Gastroesophageal sphincter (tissue), 4 donors: ENCODE measurements at regions not wholly inside any gene's neighbourhood (a gene's known extent, or its start where the extent isn't known, plus 50 kb on each side); places are given as distances from the start of the nearest gene placed in this dataset.

Experiments used
- ATAC-seq: fragments of 150-250 bp; one replicate; pipeline ENCODE4 v1.9.1; 2016; ENCODE audit warnings: mild to moderate bottlenecking, moderate library complexity
- H3K27ac ChIP-seq, 4 donors: fragments of 200-600 bp; sonication (generic) in 3 of 4; 1 replicate in 3 of 4; 2 replicates in 1 of 4; pipeline ENCODE4 v1.5.1; 2016 to 2019
- H3K27me3 ChIP-seq: fragments of 200-600 bp; sonication (generic); one replicate; pipeline ENCODE4 v1.5.1; 2019
- H3K36me3 ChIP-seq, 2 donors: fragments of 200-600 bp; sonication (generic); one replicate each; pipeline ENCODE4 v1.5.1; 2019; ENCODE audit warnings: control low read depth in 1 of 2
- H3K4me1 ChIP-seq, 3 donors: fragments of 200-600 bp; sonication (generic); 1 replicate in 2 of 3; 2 replicates in 1 of 3; pipeline ENCODE4 v1.5.1; 2016 to 2019; ENCODE audit warnings: control low read depth in 2 of 3
- H3K4me3 ChIP-seq, 2 donors: fragments of 200-600 bp; sonication (generic); one replicate each; pipeline ENCODE4 v1.5.1; 2019; ENCODE audit warnings: mild to moderate bottlenecking in 1 of 2, moderate library complexity in 1 of 2
- H3K9me3 ChIP-seq, 3 donors: fragments of 200-600 bp; sonication (generic); one replicate each; pipeline ENCODE4 v1.5.1; 2017 to 2019; ENCODE audit warnings: control low read depth in 2 of 3
- EP300 ChIP-seq: sonication (generic); formaldehyde crosslinking; IDR thresholded peaks from one replicate; pipeline ENCODE4 v1.6.1; 2017; ENCODE audit warnings: antibody characterized with exemption, mild to moderate bottlenecking
- POLR2A ChIP-seq, 2 donors: fragments of 450-650 bp; IDR thresholded peaks; one replicate each; pipeline ENCODE4 v1.6.1; 2017; ENCODE audit warnings: antibody characterized with exemption in 2 of 2, mild to moderate bottlenecking in 2 of 2, moderate library complexity in 1 of 2
- POLR2AphosphoS5 ChIP-seq: sonication (generic); formaldehyde crosslinking; IDR thresholded peaks from one replicate; pipeline ENCODE4 v1.6.1; 2017; ENCODE audit warnings: antibody characterized with exemption
- WGBS, 2 donors: methylation state at CpG; one replicate each; pipeline ENCODE4 v1.1.5; 2018; ENCODE audit warnings: low coverage in 1 of 2; 5-methylcytosine and 5-hydroxymethylcytosine counted together
- TF ChIP-seq, protein P1 (sequence below), 4 experiments: fragments of 200-600 bp in 2 of 4; fragments of 450-650 bp in 2 of 4; sonication (generic) in 1 of 4; IDR thresholded peaks; one replicate each; pipeline ENCODE4 v1.5.1; 2017 to 2019; ENCODE audit warnings: antibody characterized with exemption in 4 of 4, mild to moderate bottlenecking in 2 of 4, moderate library complexity in 2 of 4

DNA sequence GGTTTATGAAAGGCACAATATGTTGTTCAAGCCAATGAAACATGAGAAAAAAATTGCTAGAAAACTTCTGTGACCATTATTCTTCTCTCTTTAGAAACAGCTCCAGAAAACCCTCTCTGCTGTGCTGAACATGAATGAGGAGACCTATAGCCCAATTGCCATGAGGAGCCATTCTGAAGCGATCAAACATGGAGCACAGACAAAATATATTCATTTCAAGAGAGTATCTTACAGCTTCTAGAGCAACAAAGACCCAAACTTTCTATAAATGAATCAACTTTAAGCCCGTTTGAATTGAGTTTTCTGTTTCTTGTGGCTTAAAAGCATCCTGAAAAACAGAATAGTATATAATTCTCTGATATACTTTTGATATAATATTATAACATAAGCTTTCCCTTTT, 83.4 kb upstream of the UCN3 start:
- TF ChIP-seq POLR2A (IDR thresholded peaks at IDR 0.05): no peak
- TF ChIP-seq, protein P1, sequence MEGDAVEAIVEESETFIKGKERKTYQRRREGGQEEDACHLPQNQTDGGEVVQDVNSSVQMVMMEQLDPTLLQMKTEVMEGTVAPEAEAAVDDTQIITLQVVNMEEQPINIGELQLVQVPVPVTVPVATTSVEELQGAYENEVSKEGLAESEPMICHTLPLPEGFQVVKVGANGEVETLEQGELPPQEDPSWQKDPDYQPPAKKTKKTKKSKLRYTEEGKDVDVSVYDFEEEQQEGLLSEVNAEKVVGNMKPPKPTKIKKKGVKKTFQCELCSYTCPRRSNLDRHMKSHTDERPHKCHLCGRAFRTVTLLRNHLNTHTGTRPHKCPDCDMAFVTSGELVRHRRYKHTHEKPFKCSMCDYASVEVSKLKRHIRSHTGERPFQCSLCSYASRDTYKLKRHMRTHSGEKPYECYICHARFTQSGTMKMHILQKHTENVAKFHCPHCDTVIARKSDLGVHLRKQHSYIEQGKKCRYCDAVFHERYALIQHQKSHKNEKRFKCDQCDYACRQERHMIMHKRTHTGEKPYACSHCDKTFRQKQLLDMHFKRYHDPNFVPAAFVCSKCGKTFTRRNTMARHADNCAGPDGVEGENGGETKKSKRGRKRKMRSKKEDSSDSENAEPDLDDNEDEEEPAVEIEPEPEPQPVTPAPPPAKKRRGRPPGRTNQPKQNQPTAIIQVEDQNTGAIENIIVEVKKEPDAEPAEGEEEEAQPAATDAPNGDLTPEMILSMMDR (IDR thresholded peaks at IDR 0.05): no peak
- no peak for TF ChIP-seq POLR2AphosphoS5
- no peak for TF ChIP-seq EP300
- Histone ChIP-seq H3K4me1 (no peaks in the 10 kb centered on the region), H3K27me3 (no peaks in the 10 kb centered on the region), H3K36me3 (no peaks in the 10 kb centered on the region), H3K4me3 (no peak overlapping the region), H3K27ac (no peak overlapping the region), H3K9me3 (no peaks in the 10 kb centered on the region)
- ATAC-seq: no peak
- WGBS, 2 donors: 54 to 57% methylated on average over 1 to 2 of the region's 2 CpGs

DNA sequence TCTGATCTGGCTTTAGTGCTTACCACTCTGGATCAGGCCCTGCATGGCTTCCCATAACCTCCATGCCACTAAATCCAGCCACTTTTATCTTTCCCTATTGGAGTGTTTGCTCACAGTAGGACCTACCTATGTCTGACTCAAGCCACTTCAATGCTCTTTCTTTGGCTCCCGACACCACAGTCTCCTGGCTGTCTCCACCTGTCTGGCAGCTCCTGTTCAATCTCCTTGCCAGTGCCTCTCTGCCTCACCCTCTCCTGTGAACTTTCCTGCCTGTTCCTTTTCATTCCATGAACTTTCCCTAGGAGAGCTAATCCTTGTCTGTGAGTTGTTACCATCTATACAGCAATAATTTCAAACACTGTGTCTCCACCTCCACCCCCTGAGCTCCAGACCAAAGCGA, 82.6 kb upstream of the UCN3 start:
- Histone ChIP-seq H3K4me3 (no peak overlapping the region), H3K27ac (no peak overlapping the region), H3K27me3 (no peaks in the 10 kb centered on the region), H3K9me3 (no peaks in the 10 kb centered on the region), H3K36me3 (no peaks in the 10 kb centered on the region), H3K4me1 (no peaks in the 10 kb centered on the region)
- TF ChIP-seq, protein P1 (IDR thresholded peaks at IDR 0.05): no peak
- no peak for TF ChIP-seq POLR2A (IDR thresholded peaks at IDR 0.05)
- no peak for TF ChIP-seq EP300
- no peak for TF ChIP-seq POLR2AphosphoS5
- WGBS, 2 donors: 78 to 80% methylated on average over 2 of the region's 2 CpGs
- ATAC-seq: no peak

DNA sequence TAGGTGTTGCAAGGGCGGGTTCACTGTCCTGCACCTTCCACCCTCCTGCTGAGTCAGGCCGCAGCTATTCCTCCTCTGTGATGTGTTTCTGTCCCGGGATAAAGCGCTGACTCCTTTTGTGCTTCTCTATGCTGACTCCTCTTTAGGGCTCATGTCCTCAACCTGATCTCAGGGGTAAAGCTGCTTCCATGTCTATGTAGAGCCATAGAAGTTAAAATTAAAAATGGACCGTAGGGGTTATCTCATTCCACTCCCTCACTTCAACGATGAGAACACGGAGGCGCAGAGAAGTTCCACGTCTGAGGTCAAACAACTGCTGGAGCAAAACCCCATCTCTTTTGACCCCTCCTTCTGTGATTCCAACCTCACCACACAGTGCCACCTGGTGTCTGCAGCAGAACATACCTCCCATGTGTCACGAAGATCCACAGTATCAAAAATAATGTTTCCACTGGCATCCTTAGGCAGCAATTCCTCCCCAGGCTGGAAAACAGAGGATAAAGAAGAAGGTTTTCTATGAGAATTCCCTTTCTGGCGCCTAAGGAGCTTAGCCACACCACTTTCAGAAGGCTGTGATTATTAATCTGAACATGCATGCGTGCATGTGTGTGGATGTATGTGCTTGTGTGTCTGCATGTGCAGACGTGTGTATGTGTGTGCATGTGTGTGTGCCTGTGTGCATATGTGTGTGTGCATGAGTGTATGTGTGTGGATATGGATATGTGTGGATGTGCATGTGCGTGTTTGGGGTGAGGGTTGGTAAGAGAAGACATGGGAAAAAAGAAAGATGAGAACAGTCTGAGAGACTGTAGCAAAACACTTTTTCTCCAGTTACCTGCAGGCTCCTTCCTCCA, 81.2 kb upstream of the UCN3 start:
- TF ChIP-seq, protein P1 (IDR thresholded peaks at IDR 0.05): peak; percentile 53 to 76 (median 72)
- TF ChIP-seq POLR2A (IDR thresholded peaks at IDR 0.05): no peak
- H3K27me3 ChIP-seq: no peaks in the 10 kb centered on the region
- 31 to 52% methylated on average over 7 to 11 of the region's 14 CpGs for WGBS, 2 donors
- no peaks in the 10 kb centered on the region for H3K36me3 ChIP-seq
- H3K27ac ChIP-seq: no peak overlapping the region
- no peak overlapping the region for H3K4me3 ChIP-seq
- ATAC-seq: peak; percentile 69
- H3K9me3 ChIP-seq: no peaks in the 10 kb centered on the region
- no peaks in the 10 kb centered on the region for H3K4me1 ChIP-seq

DNA sequence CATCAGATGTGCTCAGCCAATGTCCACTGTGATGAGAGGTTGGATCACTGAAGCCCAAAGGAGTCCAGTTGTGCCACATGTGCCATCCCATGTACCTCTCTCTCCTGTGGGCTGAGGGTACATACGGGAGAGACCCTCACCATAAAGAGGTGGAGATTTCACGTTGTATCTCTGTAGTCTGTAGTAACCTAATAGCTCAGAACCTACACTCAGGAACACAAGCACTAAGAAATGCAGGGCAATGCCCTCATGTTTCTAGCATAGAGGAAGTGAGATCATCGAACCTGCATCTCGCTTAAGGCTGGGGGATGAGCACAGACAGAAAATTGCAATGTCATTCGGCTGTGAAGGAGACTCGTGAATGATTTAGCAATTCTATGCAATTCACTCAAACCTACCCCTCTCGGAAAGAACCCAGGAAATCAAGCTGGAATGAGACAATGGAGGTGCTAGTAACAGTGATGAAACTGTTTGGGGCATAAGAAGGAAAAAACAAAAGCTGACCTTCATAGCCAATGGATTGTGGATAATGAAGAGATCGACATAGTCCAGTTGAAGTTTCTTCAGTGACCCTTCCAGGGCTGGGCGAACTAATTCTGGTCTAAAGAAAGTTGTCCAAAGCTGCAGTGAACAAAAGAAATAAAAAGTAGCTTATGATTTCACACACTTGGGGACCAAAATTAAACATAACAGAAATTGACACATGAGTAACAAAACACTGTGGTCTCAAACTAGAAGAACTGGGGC, 80.3 kb upstream of the UCN3 start:
- TF ChIP-seq, protein P1 (IDR thresholded peaks at IDR 0.05): no peak
- TF ChIP-seq POLR2A (IDR thresholded peaks at IDR 0.05): no peak
- no peak for TF ChIP-seq POLR2AphosphoS5
- no peak for TF ChIP-seq EP300
- H3K27ac ChIP-seq: no peak overlapping the region
- no peaks in the 10 kb centered on the region for H3K27me3 ChIP-seq
- H3K4me1 ChIP-seq: no peaks in the 10 kb centered on the region
- H3K36me3 ChIP-seq: no peaks in the 10 kb centered on the region
- no peak overlapping the region for H3K4me3 ChIP-seq
- 60 to 68% methylated on average over 7 to 9 of the region's 9 CpGs for WGBS, 2 donors
- H3K9me3 ChIP-seq: no peaks in the 10 kb centered on the region
- peak; percentile 43 for ATAC-seq

DNA sequence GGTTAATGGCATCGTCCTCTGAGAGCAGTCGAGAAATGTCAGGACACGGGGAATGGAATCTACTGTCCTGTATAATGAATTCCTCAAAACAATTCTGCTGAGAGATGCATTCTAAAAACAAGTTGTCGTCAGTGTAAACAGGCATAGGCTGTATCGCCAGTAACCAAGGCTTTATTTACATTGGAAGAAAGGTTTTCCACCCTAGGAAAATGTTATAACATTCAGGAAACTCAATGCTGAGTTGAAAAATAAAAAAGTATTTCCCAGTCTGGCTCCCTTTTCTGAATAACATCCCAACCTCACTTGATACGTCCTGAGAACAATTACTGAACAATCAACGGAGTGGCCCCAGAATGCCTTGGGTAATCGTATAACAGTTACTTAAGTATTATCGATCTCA, 79.6 kb upstream of the UCN3 start:
- no peak overlapping the region for H3K4me3 ChIP-seq
- H3K4me1 ChIP-seq: no peaks in the 10 kb centered on the region
- no peaks in the 10 kb centered on the region for H3K36me3 ChIP-seq
- no peaks in the 10 kb centered on the region for H3K27me3 ChIP-seq
- no peak overlapping the region for H3K27ac ChIP-seq
- TF ChIP-seq POLR2AphosphoS5: no peak
- TF ChIP-seq, protein P1 (IDR thresholded peaks at IDR 0.05): no peak
- TF ChIP-seq POLR2A (IDR thresholded peaks at IDR 0.05): no peak
- TF ChIP-seq EP300: no peak
- ATAC-seq: no peak
- WGBS, 2 donors: 44 to 45% methylated on average over 9 of the region's 9 CpGs
- no peaks in the 10 kb centered on the region for H3K9me3 ChIP-seq
